ENCODE measurements at regions not wholly inside any gene's neighbourhood (a gene's known extent, or its start where the extent isn't known, plus 50 kb on each side); places are given as distances from the start of the nearest gene placed in this dataset.

DNA sequence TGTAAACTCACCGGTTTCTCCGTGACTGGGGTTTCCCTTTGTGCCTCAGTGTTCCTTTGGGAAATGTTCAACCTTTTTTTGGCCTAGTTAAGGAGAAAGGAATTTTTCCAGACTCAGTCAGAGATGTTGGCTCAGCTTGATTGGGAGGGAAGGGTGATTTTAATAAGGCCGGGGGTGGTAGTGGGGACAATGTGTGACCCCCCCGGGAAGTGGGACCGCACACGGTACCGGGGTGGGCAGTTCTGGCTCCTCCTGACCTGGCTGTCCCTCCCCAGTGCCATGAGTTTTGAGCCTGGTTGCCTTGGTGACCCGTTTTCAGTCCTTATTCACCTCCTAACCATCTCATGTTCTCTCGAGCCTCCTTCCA, 132.7 kb downstream of the SNX5 start (continued):
- TF ChIP-seq CHD7 (IDR thresholded peaks at IDR 0.05; ENCODE audit: insufficient replicate concordance, low read length): no peak

All from H1 (cell line).